Brain microvascular endothelial cell (primary cell): ENCODE measurements at regions not wholly inside any gene's neighbourhood (a gene's known extent, or its start where the extent isn't known, plus 50 kb on each side); places are given as distances from the start of the nearest gene placed in this dataset.

Source experiments
- DNase-seq: peaks from one replicate; pipeline ENCODE4 v3.0.0-alpha.2; 2020
- H3K27ac ChIP-seq: fragments of 250-450 bp; sonication (Bioruptor Pico); 2 replicates; pipeline ENCODE4 v1.5.1; 2020; ENCODE audit warnings: mild to moderate bottlenecking, moderate library complexity
- H3K27me3 ChIP-seq: fragments of 250-450 bp; sonication (Bioruptor Pico); replicated peaks from 2 replicates; pipeline ENCODE4 v1.5.1; 2020; ENCODE audit warnings: mild to moderate bottlenecking
- H3K36me3 ChIP-seq: fragments of 250-450 bp; sonication (Bioruptor Pico); replicated peaks from 2 replicates; pipeline ENCODE4 v1.5.1; 2020; ENCODE audit warnings: mild to moderate bottlenecking
- H3K4me3 ChIP-seq: 2 replicates; pipeline ENCODE4 v1.5.1; 2011; ENCODE audit warnings: low read depth, mild to moderate bottlenecking, control low read depth, low read length, moderate library complexity
- CTCF ChIP-seq: IDR thresholded peaks from 2 replicates; pipeline ENCODE4 v1.5.1; 2011; ENCODE audit warnings: low read depth, mild to moderate bottlenecking, moderate library complexity, low read length, control low read depth, inconsistent platforms; ENCODE audit errors: missing control alignments
- in situ Hi-C: cut with HindIII; loops from 2 replicates; pipeline ENCODE4 v1.10.0; 2017; ENCODE audit warnings: low sequenced_read_pairs, low pct_ligation_motif_present

- in situ Hi-C loops, result no loop called here
- DNase-seq, result no peak
- no peaks in the 10 kb centered on the region for H3K27me3 ChIP-seq
Observed at GRCh38 chrX:39050427-39050826, 249.2 kb downstream of the MID1IP1 start.

DNA sequence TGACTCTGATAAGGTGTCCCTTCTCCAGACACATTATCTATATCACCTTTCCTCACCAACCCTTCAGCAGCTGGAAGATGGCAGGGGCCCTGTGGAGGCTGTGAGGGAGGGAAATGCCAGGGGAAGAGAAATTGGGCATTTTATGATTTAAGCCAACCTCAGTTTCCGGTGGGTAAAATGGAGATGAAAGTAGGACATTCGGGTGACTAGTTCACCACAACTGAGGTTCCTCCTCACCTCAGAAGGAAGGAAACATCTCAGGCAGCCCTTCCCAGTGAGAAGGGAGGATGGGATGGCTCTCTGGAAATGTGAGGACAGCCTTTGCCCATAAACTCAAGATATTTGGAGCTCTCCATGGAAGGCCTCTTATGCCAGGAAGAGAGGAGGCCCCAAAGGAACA lies 251.5 kb downstream of the MID1IP1 start:
- in situ Hi-C loops, result no loop called here
- no peak for DNase-seq
- H3K4me3 ChIP-seq, result no peak overlapping the region
- no peaks in the 10 kb centered on the region for H3K36me3 ChIP-seq
- no peak overlapping the region for H3K27ac ChIP-seq
- no peaks in the 10 kb centered on the region for H3K27me3 ChIP-seq
- TF ChIP-seq CTCF, result no peak

More at GRCh38 chrX:39050427-39050826, 249.2 kb downstream of the MID1IP1 start:
- Histone ChIP-seq H3K27ac (no peak overlapping the region), H3K36me3 (no peaks in the 10 kb centered on the region), H3K4me3 (no peak overlapping the region)
- no peak for TF ChIP-seq CTCF

GRCh38 chrX:39058724-39059123 lies 257.5 kb downstream of the MID1IP1 start:
- H3K27me3 ChIP-seq, result no peaks in the 10 kb centered on the region
- no peak overlapping the region for H3K27ac ChIP-seq
- in situ Hi-C loops, result no loop called here
- no peaks in the 10 kb centered on the region for H3K36me3 ChIP-seq
- H3K4me3 ChIP-seq, result no peak overlapping the region
- TF ChIP-seq CTCF, result no peak
- DNase-seq, result no peak

GRCh38 chrX:39059866-39060265 lies 258.6 kb downstream of the MID1IP1 start:
- in situ Hi-C loops, result no loop called here
- no peaks in the 10 kb centered on the region for H3K36me3 ChIP-seq
- DNase-seq, result no peak
- no peak for TF ChIP-seq CTCF
- H3K4me3 ChIP-seq, result no peak overlapping the region
- H3K27me3 ChIP-seq, result no peaks in the 10 kb centered on the region
- H3K27ac ChIP-seq, result no peak overlapping the region

- TF ChIP-seq CTCF, result no peak
- Histone ChIP-seq H3K36me3 (no peaks in the 10 kb centered on the region), H3K27me3 (no peaks in the 10 kb centered on the region), H3K4me3 (no peak overlapping the region), H3K27ac (no peak overlapping the region)
- in situ Hi-C loops, result no loop called here
- no peak for DNase-seq
Observed at GRCh38 chrX:39063037-39063436, 261.8 kb downstream of the MID1IP1 start.

- no peak overlapping the region for H3K27ac ChIP-seq
- DNase-seq, result no peak
- no peaks in the 10 kb centered on the region for H3K27me3 ChIP-seq
- no peaks in the 10 kb centered on the region for H3K36me3 ChIP-seq
- no peak overlapping the region for H3K4me3 ChIP-seq
- in situ Hi-C loops, result no loop called here
- TF ChIP-seq CTCF, result no peak
Observed at GRCh38 chrX:39063702-39064101, 262.4 kb downstream of the MID1IP1 start.
